Panc1 (cell line): ENCODE measurements at regions not wholly inside any gene's neighbourhood (a gene's known extent, or its start where the extent isn't known, plus 50 kb on each side); places are given as distances from the start of the nearest gene placed in this dataset.

Source experiments
- CTCF ChIP-seq: fragments of 450-650 bp; IDR thresholded peaks from 2 replicates; pipeline ENCODE4 v1.5.1; 2017; ENCODE audit warnings: mild to moderate bottlenecking
- POLR2AphosphoS5 ChIP-seq: IDR thresholded peaks from 2 replicates; pipeline ENCODE4 v1.6.1; 2012; ENCODE audit warnings: mild to moderate bottlenecking, low read depth, low read length, moderate library complexity
- REST ChIP-seq, 2 experiments: IDR thresholded peaks; 2 replicates each; pipeline ENCODE4 v1.6.1; 2011 to 2012; ENCODE audit warnings: low read depth in 2 of 2, control low read depth in 1 of 2, low read length in 1 of 2, mild to moderate bottlenecking in 1 of 2, moderate library complexity in 1 of 2; ENCODE audit not compliant: insufficient read depth in 1 of 2
- SIN3A ChIP-seq: IDR thresholded peaks from 2 replicates; pipeline ENCODE4 v1.6.1; 2012; ENCODE audit warnings: low read depth, mild to moderate bottlenecking, low read length, moderate library complexity, borderline replicate concordance; ENCODE audit not compliant: insufficient read depth
- TCF7L2 ChIP-seq: IDR thresholded peaks from 2 replicates; pipeline ENCODE4 v1.6.1; 2011; ENCODE audit warnings: mild to moderate bottlenecking, low read depth, low read length, inconsistent platforms

- no peak for TF ChIP-seq CTCF
- TF ChIP-seq REST (IDR thresholded peaks at IDR 0.05; ENCODE audit: insufficient read depth in 1 of 2, low read depth in 2 of 2, low read length in 1 of 2) = no peak
- no peak for TF ChIP-seq TCF7L2
- TF ChIP-seq POLR2AphosphoS5 = no peak
- TF ChIP-seq SIN3A = no peak
These were observed 182.2 kb upstream of the DMRT1 start for GRCh38 chr9:659286-659685.
